HepG2 (cell line): ENCODE measurements at regions not wholly inside any gene's neighbourhood (a gene's known extent, or its start where the extent isn't known, plus 50 kb on each side); places are given as distances from the start of the nearest gene placed in this dataset.

Experiments used
- ATAC-seq: fragments of 200-7000 bp; cut with Tn5 transposase; 3 replicates; pipeline ENCODE4 v1.9.1; 2020; ENCODE audit warnings: mild to moderate bottlenecking, moderate library complexity
- BruUV-seq: library from RNA; stranded (reverse); fragments of 400-500 nt; replicated peaks from 2 replicates; lab custom pipeline; 2021; lab: Mats Ljungman, UMichigan
- CTCF ChIA-PET: fragments of 300-600 bp; formaldehyde crosslinking; extraction: SDS; loops from one replicate; lab custom pipeline; 2021; ENCODE audit warnings: low total read pairs, inconsistent platforms, low intra/inter-chr PET ratio; lab: Yijun Ruan, JAX
- POLR2A ChIA-PET: fragments of 350-600 bp; sonication (Branson Sonifier 250); formaldehyde crosslinking; loops from one replicate; lab custom pipeline; 2020; ENCODE audit warnings: antibody characterized with exemption, inconsistent platforms; lab: Yijun Ruan, JAX
- DNase-seq: peaks from one replicate; pipeline ENCODE4 v3.0.0-alpha.2; 2015; ENCODE audit warnings: low spot score
- FAIRE-seq: peaks from 3 replicates; lab custom pipeline; 2011; peaks lifted over from hg19 to GRCh38; lab: Jason Lieb, UNC
- H2AFZ ChIP-seq: one replicate; pipeline ENCODE4 v1.6.1; 2011; ENCODE audit warnings: low read length, inconsistent platforms
- H3K27ac ChIP-seq: fragments of 300-600 bp; 3 replicates; pipeline ENCODE4 v1.8.0; 2011; ENCODE audit warnings: mixed run types, mild to moderate bottlenecking, mixed read lengths, low read length, inconsistent platforms; ENCODE audit not compliant: insufficient read depth; ENCODE audit errors: extremely low read length
- H3K27me3 ChIP-seq, 2 experiments: fragments of 200-600 bp in 1 of 2; 2 replicates in 1 of 2; 3 replicates in 1 of 2; pipeline versions ENCODE4 v1.6.0 to v1.8.0; 2011; ENCODE audit warnings: low read length in 2 of 2, mild to moderate bottlenecking in 2 of 2, moderate library complexity in 2 of 2, inconsistent platforms in 1 of 2; ENCODE audit not compliant: insufficient read depth in 2 of 2, control insufficient read depth in 1 of 2
- H3K36me3 ChIP-seq, 2 experiments: fragments of 200-600 bp in 1 of 2; replicated peaks in 1 of 2; 2 replicates in 1 of 2; 3 replicates in 1 of 2; pipeline versions ENCODE4 v1.5.1 to v1.8.0; 2011; ENCODE audit warnings: low read length in 2 of 2, inconsistent platforms in 1 of 2; ENCODE audit not compliant: insufficient read depth in 2 of 2, control insufficient read depth in 1 of 2
- H3K4me1 ChIP-seq: 2 replicates; pipeline ENCODE4 v1.5.1; 2012; ENCODE audit warnings: low read length, inconsistent platforms; ENCODE audit not compliant: insufficient read depth
- H3K4me2 ChIP-seq: 2 replicates; pipeline ENCODE4 v1.6.0; 2011; ENCODE audit warnings: low read depth, low read length, inconsistent platforms
- H3K4me3 ChIP-seq, 3 experiments: fragments of 200-600 bp in 1 of 3; sonication (generic), shearing (Covaris generic) in 1 of 3; replicated peaks in 1 of 3; 2 replicates each; pipeline ENCODE4 v1.5.1; 2011 to 2016; ENCODE audit warnings: low read length in 3 of 3, inconsistent platforms in 2 of 3, low read depth in 2 of 3, mild to moderate bottlenecking in 2 of 3, control low read depth in 1 of 3, mixed read lengths in 1 of 3; ENCODE audit not compliant: insufficient read depth in 1 of 3
- H3K79me2 ChIP-seq: one replicate; pipeline ENCODE4 v1.6.1; 2011; ENCODE audit warnings: low read length, inconsistent platforms; ENCODE audit not compliant: insufficient read depth
- H3K9ac ChIP-seq: 2 replicates; pipeline ENCODE4 v1.6.0; 2011; ENCODE audit warnings: mild to moderate bottlenecking, low read depth, low read length, inconsistent platforms; ENCODE audit not compliant: insufficient read depth
- H3K9me3 ChIP-seq: 2 replicates; pipeline ENCODE4 v1.5.1; 2012; ENCODE audit warnings: mild to moderate bottlenecking, low read length
- H4K20me1 ChIP-seq: 2 replicates; pipeline ENCODE4 v1.6.0; 2011; ENCODE audit warnings: inconsistent platforms, mild to moderate bottlenecking, low read length, moderate library complexity; ENCODE audit not compliant: insufficient read depth
- ARHGAP35 ChIP-seq: sonication (generic); formaldehyde crosslinking; IDR thresholded peaks from 2 replicates; pipeline ENCODE4 v1.9.0; 2022; ENCODE audit warnings: mild to moderate bottlenecking, inconsistent platforms, moderate library complexity, missing genetic modification reagents, borderline replicate concordance
- HNRNPUL1 ChIP-seq: fragments of 200-400 bp; formaldehyde crosslinking; IDR thresholded peaks from 2 replicates; pipeline ENCODE4 v1.6.1; 2017; ENCODE audit warnings: low read depth, mild to moderate bottlenecking, low read length, moderate library complexity
- NFYC ChIP-seq: IDR thresholded peaks from 2 replicates; pipeline ENCODE4 v1.6.1; 2016; ENCODE audit warnings: missing genetic modification reagents, missing compliant biosample characterization
- RAD51 ChIP-seq: fragments of 450-650 bp; IDR thresholded peaks from 2 replicates; pipeline ENCODE4 v1.6.1; 2016; ENCODE audit warnings: borderline replicate concordance
- RFX3 ChIP-seq: IDR thresholded peaks from 2 replicates; pipeline ENCODE4 v1.6.1; 2016; ENCODE audit warnings: missing biosample characterization, missing genetic modification reagents
- SNAPC2 ChIP-seq: sonication (generic); formaldehyde crosslinking; IDR thresholded peaks from 2 replicates; pipeline ENCODE4 v1.8.1; 2022; ENCODE audit warnings: mild to moderate bottlenecking, missing genetic modification reagents
- TCF12 ChIP-seq, 2 experiments: fragments of 450-650 bp in 1 of 2; sonication (generic) in 1 of 2; formaldehyde crosslinking in 1 of 2; IDR thresholded peaks; 2 replicates each; pipeline versions ENCODE4 v1.6.1 to v1.8.0; 2017 to 2022; ENCODE audit warnings: antibody characterized with exemption in 1 of 2, mild to moderate bottlenecking in 1 of 2, missing genetic modification reagents in 1 of 2, moderate library complexity in 1 of 2
- ZBTB49 ChIP-seq: sonication (generic); formaldehyde crosslinking; IDR thresholded peaks from 2 replicates; pipeline ENCODE4 v1.4.0; 2020; ENCODE audit warnings: missing genetic modification reagents, borderline replicate concordance
- ZNF709 ChIP-seq: sonication (generic); formaldehyde crosslinking; IDR thresholded peaks from 2 replicates; pipeline ENCODE4 v1.5.0; 2020; ENCODE audit warnings: mild to moderate bottlenecking, missing genetic modification reagents
- ZNF777 ChIP-seq: sonication (generic); formaldehyde crosslinking; IDR thresholded peaks from 2 replicates; pipeline ENCODE4 v1.4.0; 2020; ENCODE audit warnings: missing genetic modification reagents
- ZSCAN25 ChIP-seq: sonication (generic); formaldehyde crosslinking; IDR thresholded peaks from 2 replicates; pipeline ENCODE4 v1.8.0; 2022; ENCODE audit warnings: mild to moderate bottlenecking, missing genetic modification reagents
- in situ Hi-C: cut with HindIII; loops from 2 replicates; pipeline ENCODE4 v1.10.0; 2017; ENCODE audit warnings: low pct_unique_long_range_greater_than_20kb; ENCODE audit not compliant: extremely low pct_ligation_motif_present
- intact Hi-C: fragments of 100-400 bp; cut with micrococcal nuclease; formaldehyde crosslinking; loops from one replicate; pipeline ENCODE4 v1.10.0; 2022; ENCODE audit not compliant: unreplicated experiment
- TF ChIP-seq, protein P1 (sequence below): sonication (generic); formaldehyde crosslinking; IDR thresholded peaks from 2 replicates; pipeline ENCODE4 v1.5.1; 2020; ENCODE audit warnings: missing genetic modification reagents, mild to moderate bottlenecking, borderline replicate concordance

DNA sequence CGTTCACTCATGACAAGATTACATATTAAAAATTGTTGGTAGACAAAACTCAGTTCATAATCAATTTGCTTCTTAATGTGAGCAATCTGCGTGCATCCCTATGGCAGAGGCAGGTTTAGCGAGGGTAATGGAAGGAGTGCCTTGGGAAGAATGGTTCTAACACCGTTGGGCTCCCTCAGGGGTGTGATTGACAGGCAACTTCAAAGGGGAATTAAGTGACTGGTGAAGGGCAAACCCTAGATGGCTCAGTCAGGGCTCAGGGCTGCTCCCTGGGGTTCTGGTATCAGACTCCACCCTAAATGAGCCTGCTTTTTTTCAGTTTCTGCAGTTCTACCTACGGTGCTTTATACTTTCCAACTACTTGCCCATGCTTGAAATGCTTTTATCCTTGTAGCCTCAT, 419.5 kb upstream of the CELF4 start (continued):
- TF ChIP-seq, protein P1, sequence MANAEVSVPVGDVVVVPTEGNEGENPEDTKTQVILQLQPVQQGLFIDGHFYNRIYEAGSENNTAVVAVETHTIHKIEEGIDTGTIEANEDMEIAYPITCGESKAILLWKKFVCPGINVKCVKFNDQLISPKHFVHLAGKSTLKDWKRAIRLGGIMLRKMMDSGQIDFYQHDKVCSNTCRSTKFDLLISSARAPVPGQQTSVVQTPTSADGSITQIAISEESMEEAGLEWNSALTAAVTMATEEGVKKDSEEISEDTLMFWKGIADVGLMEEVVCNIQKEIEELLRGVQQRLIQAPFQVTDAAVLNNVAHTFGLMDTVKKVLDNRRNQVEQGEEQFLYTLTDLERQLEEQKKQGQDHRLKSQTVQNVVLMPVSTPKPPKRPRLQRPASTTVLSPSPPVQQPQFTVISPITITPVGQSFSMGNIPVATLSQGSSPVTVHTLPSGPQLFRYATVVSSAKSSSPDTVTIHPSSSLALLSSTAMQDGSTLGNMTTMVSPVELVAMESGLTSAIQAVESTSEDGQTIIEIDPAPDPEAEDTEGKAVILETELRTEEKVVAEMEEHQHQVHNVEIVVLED (CRISPR knock-in tag): no peak
- TF ChIP-seq SNAPC2 (CRISPR knock-in tag) (no peak), ZSCAN25 (no peak)

DNA sequence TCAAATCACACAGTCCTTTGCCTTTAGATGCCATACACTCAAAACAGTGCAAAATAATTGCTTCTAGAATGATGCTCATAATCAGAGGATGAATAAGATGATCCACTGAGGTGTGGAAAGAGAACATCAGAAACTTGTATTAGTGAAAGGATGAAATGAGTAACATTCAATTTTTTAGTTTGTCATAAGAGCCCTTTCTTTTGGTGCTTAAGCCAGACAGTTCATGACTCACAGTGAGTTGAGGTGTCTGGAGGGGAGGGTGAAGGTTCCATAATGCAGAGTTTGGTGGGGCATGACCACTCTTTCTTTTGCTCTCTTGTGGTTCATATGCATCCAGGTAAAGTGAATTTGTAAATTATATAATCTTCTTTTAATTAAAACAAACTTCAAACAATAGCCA, 415.0 kb upstream of the CELF4 start:
- Histone ChIP-seq H3K4me3 (no peak overlapping the region), H3K36me3 (no peaks in the 10 kb centered on the region), H3K9ac (no peak overlapping the region), H3K4me2 (no peak overlapping the region), H2AFZ (no peak overlapping the region), H3K79me2 (no peaks in the 10 kb centered on the region), H3K9me3 (no peaks in the 10 kb centered on the region), H3K4me1 (no peaks in the 10 kb centered on the region), H4K20me1 (no peaks in the 10 kb centered on the region), H3K27ac (no peak overlapping the region), H3K27me3 (no peaks in the 10 kb centered on the region)
- in situ Hi-C loops: no loop called here
- POLR2A ChIA-PET: no interaction called here
- TF ChIP-seq TCF12 (IDR thresholded peaks at IDR 0.05) (no peak), TCF12 (CRISPR knock-in tag; IDR thresholded peaks at IDR 0.05) (no peak), ZNF777 (no peak), HNRNPUL1 (no peak), ZNF709 (CRISPR knock-in tag) (no peak), ZBTB49 (CRISPR knock-in tag) (no peak), NFYC (no peak), RFX3 (CRISPR knock-in tag) (no peak), ARHGAP35 (CRISPR knock-in tag) (no peak), RAD51 (no peak)
- DNase-seq: no peak
- FAIRE-seq: no peak
- ATAC-seq: no peak
- CTCF ChIA-PET: no interaction called here
- intact Hi-C loops: no loop called here
- BruUV-seq: no TSS peak
